GM21576 (cell line): ENCODE measurements at regions not wholly inside any gene's neighbourhood (a gene's known extent, or its start where the extent isn't known, plus 50 kb on each side); places are given as distances from the start of the nearest gene placed in this dataset.
"Not testable (repeated sequence)": the region's sequence is repeated elsewhere in the genome, so short reads cannot be mapped to it uniquely, and the experiment has no call there.

Experiments used
- ATAC-seq: cut with Tn5 transposase; IDR thresholded peaks from one replicate; pipeline ENCODE4 v1.9.1; 2021; ENCODE audit warnings: mild to moderate bottlenecking, moderate library complexity; ENCODE audit not compliant: unreplicated experiment

- no peak for ATAC-seq
Observed at GRCh38 chr6:152811785-152812184, 61.2 kb downstream of the VIP start.

GRCh38 chr6:152815230-152815872 is 64.8 kb downstream of the VIP start:
- ATAC-seq: no peak

GRCh38 chr6:152816055-152816454 is 65.5 kb downstream of the VIP start:
- ATAC-seq: no peak

- ATAC-seq: no peak
Observed at GRCh38 chr6:152821525-152821924, 70.9 kb downstream of the VIP start.

- ATAC-seq: no peak
Observed at GRCh38 chr6:152824666-152825065, 74.1 kb downstream of the VIP start.

GRCh38 chr6:152828431-152828830 is 77.8 kb downstream of the VIP start:
- ATAC-seq: no peak

GRCh38 chr6:152834366-152834765 is 83.8 kb downstream of the VIP start:
- ATAC-seq: not testable (repeated sequence)

- ATAC-seq: no peak
Observed at GRCh38 chr6:152836523-152836922, 85.9 kb downstream of the VIP start.

GRCh38 chr6:152845421-152845820 is 94.8 kb downstream of the VIP start:
- ATAC-seq: no peak

- no peak for ATAC-seq
Observed at GRCh38 chr6:152846825-152847224, 96.2 kb downstream of the VIP start.

GRCh38 chr6:152848919-152849318 is 98.3 kb downstream of the VIP start:
- no peak for ATAC-seq

GRCh38 chr6:152854086-152854795 is 103.6 kb downstream of the VIP start:
- no peak for ATAC-seq

- no peak for ATAC-seq
Observed at GRCh38 chr6:152858141-152858540, 107.5 kb downstream of the VIP start.

GRCh38 chr6:152859225-152859624 is 108.6 kb downstream of the VIP start:
- ATAC-seq: no peak

- ATAC-seq: peak; percentile 90
Observed at GRCh38 chr6:152863618-152864326, 113.2 kb downstream of the VIP start.

GRCh38 chr6:152874267-152874666 is 108.6 kb downstream of the FBXO5 start:
- ATAC-seq: no peak

GRCh38 chr6:152874846-152875568 is 107.8 kb downstream of the FBXO5 start:
- ATAC-seq: no peak

- ATAC-seq: no peak
Observed at GRCh38 chr6:152879681-152880080, 103.2 kb downstream of the FBXO5 start.

GRCh38 chr6:152893187-152893586 is 89.7 kb downstream of the FBXO5 start:
- ATAC-seq: no peak

GRCh38 chr6:152896923-152897322 is 85.9 kb downstream of the FBXO5 start:
- ATAC-seq: no peak

GRCh38 chr6:152897807-152898399 is 84.9 kb downstream of the FBXO5 start:
- peak; percentile 98 for ATAC-seq
